ENCODE measurements at regions not wholly inside any gene's neighbourhood (a gene's known extent, or its start where the extent isn't known, plus 50 kb on each side); places are given as distances from the start of the nearest gene placed in this dataset.

- no peak for TF ChIP-seq CTCF (IDR thresholded peaks at IDR 0.05; ENCODE audit: low read depth, low read length, missing control alignments)
- no peak for DNase-seq
- Histone ChIP-seq H3K27ac (no peak overlapping the region), H3K4me3 (ENCODE audit: low read depth, low read length) (no peak overlapping the region), H3K27me3 (replicated peaks) (no peaks in the 10 kb centered on the region), H3K36me3 (replicated peaks) (no peaks in the 10 kb centered on the region)
- in situ Hi-C loops (cut with HindIII; ENCODE audit: low pct_ligation_motif_present, low sequenced_read_pairs), result no loop called here
These were observed 1407.1 kb upstream of the ACVR2A start for GRCh38 chr2:146437712-146438111.

- no peak for DNase-seq
- TF ChIP-seq CTCF (IDR thresholded peaks at IDR 0.05; ENCODE audit: low read depth, low read length, missing control alignments), result no peak
- H3K27ac ChIP-seq, result no peak overlapping the region
- in situ Hi-C loops (cut with HindIII; ENCODE audit: low pct_ligation_motif_present, low sequenced_read_pairs), result no loop called here
- H3K4me3 ChIP-seq (ENCODE audit: low read depth, low read length), result no peak overlapping the region
- H3K36me3 ChIP-seq (replicated peaks), result no peaks in the 10 kb centered on the region
- no peaks in the 10 kb centered on the region for H3K27me3 ChIP-seq (replicated peaks)
These were observed 1411.5 kb upstream of the ACVR2A start for GRCh38 chr2:146433116-146433875.

GRCh38 chr2:146429366-146429765, 1415.5 kb upstream of the ACVR2A start:
- no peaks in the 10 kb centered on the region for H3K27me3 ChIP-seq (replicated peaks)
- no peak overlapping the region for H3K4me3 ChIP-seq (ENCODE audit: low read depth, low read length)
- in situ Hi-C loops (cut with HindIII; ENCODE audit: low pct_ligation_motif_present, low sequenced_read_pairs), result no loop called here
- no peak for DNase-seq
- no peak for TF ChIP-seq CTCF (IDR thresholded peaks at IDR 0.05; ENCODE audit: low read depth, low read length, missing control alignments)
- no peaks in the 10 kb centered on the region for H3K36me3 ChIP-seq (replicated peaks)
- no peak overlapping the region for H3K27ac ChIP-seq

- in situ Hi-C loops (cut with HindIII; ENCODE audit: low pct_ligation_motif_present, low sequenced_read_pairs), result no loop called here
- TF ChIP-seq CTCF (IDR thresholded peaks at IDR 0.05; ENCODE audit: low read depth, low read length, missing control alignments), result no peak
- Histone ChIP-seq H3K4me3 (ENCODE audit: low read depth, low read length) (no peak overlapping the region), H3K27ac (no peak overlapping the region), H3K36me3 (replicated peaks) (no peaks in the 10 kb centered on the region), H3K27me3 (replicated peaks) (no peaks in the 10 kb centered on the region)
- no peak for DNase-seq
These were observed 1426.9 kb upstream of the ACVR2A start for GRCh38 chr2:146417942-146418341.

GRCh38 chr2:146415291-146415690, 1429.5 kb upstream of the ACVR2A start:
- no peak overlapping the region for H3K4me3 ChIP-seq (ENCODE audit: low read depth, low read length)
- in situ Hi-C loops (cut with HindIII; ENCODE audit: low pct_ligation_motif_present, low sequenced_read_pairs), result no loop called here
- H3K36me3 ChIP-seq (replicated peaks), result no peaks in the 10 kb centered on the region
- DNase-seq, result no peak
- TF ChIP-seq CTCF (IDR thresholded peaks at IDR 0.05; ENCODE audit: low read depth, low read length, missing control alignments), result no peak
- H3K27ac ChIP-seq, result no peak overlapping the region
- no peaks in the 10 kb centered on the region for H3K27me3 ChIP-seq (replicated peaks)

- Histone ChIP-seq H3K4me3 (ENCODE audit: low read depth, low read length) (no peak overlapping the region), H3K27ac (no peak overlapping the region), H3K27me3 (replicated peaks) (no peaks in the 10 kb centered on the region), H3K36me3 (replicated peaks) (no peaks in the 10 kb centered on the region)
- in situ Hi-C loops (cut with HindIII; ENCODE audit: low pct_ligation_motif_present, low sequenced_read_pairs), result no loop called here
- no peak for DNase-seq
- no peak for TF ChIP-seq CTCF (IDR thresholded peaks at IDR 0.05; ENCODE audit: low read depth, low read length, missing control alignments)
These were observed 1430.4 kb upstream of the ACVR2A start for GRCh38 chr2:146414456-146414855.
